HG03565 (cell line): ENCODE measurements at regions not wholly inside any gene's neighbourhood (a gene's known extent, or its start where the extent isn't known, plus 50 kb on each side); places are given as distances from the start of the nearest gene placed in this dataset.
"Not testable (repeated sequence)": the region's sequence is repeated elsewhere in the genome, so short reads cannot be mapped to it uniquely, and the experiment has no call there.

Experiments used
- ATAC-seq: cut with Tn5 transposase; IDR thresholded peaks from one replicate; pipeline ENCODE4 v1.9.1; 2021; ENCODE audit warnings: mild to moderate bottlenecking, moderate library complexity; ENCODE audit not compliant: unreplicated experiment

DNA sequence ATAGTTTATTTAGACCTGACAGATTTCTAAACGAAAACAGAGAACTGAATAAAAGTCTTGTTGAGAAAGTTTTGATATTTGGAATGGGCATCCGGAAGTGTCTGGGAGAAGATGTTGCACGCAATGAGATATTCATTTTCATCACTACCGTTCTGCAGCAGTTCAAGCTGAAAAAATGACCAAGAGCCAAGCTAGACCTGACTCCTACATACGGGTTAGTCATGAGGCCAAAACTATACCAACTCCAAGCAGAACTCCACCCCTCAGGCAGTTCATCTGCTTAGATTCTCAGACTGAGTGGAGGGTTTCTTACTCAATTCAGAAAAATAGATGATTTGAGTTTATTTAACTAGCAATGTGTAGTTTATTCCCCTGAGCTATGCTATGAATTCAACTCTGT lies 95.4 kb upstream of the ANXA1 start:
- no peak for ATAC-seq

GRCh38 chr9:73054091-73054490 lies 97.6 kb upstream of the ANXA1 start:
- ATAC-seq: no peak

- no peak for ATAC-seq
These were observed 98.1 kb upstream of the ANXA1 start for GRCh38 chr9:73053543-73053942.

GRCh38 chr9:73050887-73051550 lies 98.2 kb upstream of the ALDH1A1 start:
- no peak for ATAC-seq

GRCh38 chr9:73050065-73050816 lies 97.4 kb upstream of the ALDH1A1 start:
- ATAC-seq: no peak

- no peak for ATAC-seq
These were observed 96.4 kb upstream of the ALDH1A1 start for GRCh38 chr9:73049280-73049679.

- no peak for ATAC-seq
These were observed 93.9 kb upstream of the ALDH1A1 start for GRCh38 chr9:73046769-73047168.

DNA sequence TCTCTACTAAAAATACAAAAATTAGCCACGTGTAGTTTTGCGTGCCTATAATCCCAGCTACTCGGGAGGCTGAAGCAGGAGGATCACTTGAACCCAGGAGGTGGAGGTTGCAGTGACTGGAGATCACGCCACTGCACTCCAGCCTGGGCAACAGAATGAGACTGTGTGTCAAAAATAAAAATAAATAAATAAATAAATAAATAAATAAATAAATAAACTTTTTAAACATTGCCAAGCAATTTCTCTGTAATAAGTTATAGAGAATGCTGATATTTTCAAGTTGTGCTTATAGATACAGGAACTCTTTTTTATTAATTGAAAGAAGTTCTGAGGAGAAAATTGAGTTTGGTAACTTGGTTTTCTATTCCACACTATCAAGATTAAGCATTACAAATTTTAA lies 91.9 kb upstream of the ALDH1A1 start:
- ATAC-seq: not testable (repeated sequence)

GRCh38 chr9:73042155-73042554 lies 89.3 kb upstream of the ALDH1A1 start:
- no peak for ATAC-seq

GRCh38 chr9:73039271-73040263 lies 86.7 kb upstream of the ALDH1A1 start:
- ATAC-seq: no peak

DNA sequence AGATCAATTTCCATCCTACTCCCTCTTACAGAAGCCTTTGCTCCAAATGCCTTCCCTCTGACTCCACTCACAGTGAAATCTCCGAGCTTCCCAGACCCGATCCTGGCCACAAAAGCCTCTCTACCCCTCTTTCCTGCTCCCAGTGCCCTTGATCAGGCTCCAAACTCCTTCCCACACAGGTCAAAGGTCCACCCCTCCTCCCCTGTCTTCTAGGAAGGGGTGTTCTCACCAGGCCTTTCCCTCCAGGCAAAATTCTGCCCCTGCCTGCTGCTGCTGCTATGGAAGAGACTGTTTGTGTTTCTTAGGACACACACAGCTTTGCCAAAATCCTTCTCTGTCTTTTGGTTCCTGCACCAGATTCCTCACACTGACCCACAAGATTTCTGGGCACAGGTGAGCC lies 85.8 kb upstream of the ALDH1A1 start:
- no peak for ATAC-seq

GRCh38 chr9:73038089-73038509 lies 85.2 kb upstream of the ALDH1A1 start:
- ATAC-seq: no peak

DNA sequence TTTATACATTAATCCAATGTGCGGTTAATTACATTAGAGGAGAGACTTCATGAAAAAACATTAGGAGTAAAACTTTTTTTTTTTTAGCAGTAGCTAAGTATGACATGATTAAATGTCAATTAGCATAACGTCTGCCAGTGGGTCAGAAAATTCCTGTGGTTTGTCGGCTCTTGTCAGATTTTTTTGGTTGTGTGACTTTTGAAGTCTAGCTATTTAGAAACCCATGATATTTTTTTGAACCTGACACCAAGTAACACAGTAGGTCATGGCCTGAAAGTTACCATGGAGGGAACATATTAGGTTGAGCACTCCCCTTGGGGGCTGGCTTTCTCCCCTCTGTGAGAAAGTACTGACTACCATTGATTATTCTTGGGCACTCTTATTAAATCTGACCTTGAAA lies 84.8 kb upstream of the ALDH1A1 start:
- no peak for ATAC-seq

DNA sequence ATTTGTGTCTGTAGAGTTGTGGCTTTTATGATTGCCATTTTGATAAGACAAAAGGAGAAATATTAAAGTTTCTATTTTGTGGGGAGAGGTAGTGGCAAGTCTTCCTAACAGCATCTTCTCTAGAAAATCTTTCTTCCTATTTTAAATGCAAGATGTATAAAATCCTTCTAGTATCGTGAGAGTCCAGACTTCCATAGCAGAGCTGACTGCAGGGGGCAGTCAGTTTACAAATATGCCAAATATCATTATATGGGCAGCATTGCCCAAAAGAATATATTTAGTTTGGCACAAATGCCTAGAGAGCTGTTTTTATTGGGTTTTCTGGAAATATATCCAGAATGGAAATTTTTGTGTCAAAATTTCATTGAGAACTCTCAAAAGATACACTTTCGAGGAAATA lies 82.1 kb upstream of the ALDH1A1 start:
- ATAC-seq: no peak

- no peak for ATAC-seq
These were observed 78.5 kb upstream of the ALDH1A1 start for GRCh38 chr9:73031350-73031749.

DNA sequence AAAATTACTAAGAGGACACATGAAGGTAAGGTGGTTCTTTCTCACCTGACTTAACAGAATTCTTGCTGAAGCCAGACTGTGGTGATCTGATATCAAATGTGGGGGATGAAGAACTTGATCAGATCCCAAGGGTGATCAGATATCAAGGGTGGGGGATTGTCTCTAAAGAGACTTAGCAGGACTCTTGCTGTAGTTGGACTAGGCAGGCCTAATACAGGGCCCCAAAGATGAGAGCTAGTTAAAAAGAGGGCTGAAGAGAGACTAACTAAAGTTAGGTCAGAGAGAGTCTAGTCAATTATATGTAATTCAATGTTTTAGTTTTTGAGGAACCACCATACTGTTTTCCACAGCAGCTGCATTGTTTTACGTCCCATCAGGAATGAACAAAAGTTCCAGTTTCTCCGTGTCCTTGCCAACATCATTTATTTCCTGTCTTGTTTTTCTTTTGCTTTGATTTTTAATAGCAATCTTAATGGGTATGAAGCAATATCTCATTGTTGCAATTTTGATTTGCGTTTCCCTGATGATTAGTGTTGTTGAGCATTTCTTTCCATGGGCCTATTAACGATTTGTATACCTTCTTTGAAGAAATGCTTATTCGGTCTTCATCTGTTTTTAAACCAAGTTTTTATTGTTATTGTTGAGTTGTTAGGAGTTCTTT lies 77.6 kb upstream of the ALDH1A1 start:
- ATAC-seq: no peak

DNA sequence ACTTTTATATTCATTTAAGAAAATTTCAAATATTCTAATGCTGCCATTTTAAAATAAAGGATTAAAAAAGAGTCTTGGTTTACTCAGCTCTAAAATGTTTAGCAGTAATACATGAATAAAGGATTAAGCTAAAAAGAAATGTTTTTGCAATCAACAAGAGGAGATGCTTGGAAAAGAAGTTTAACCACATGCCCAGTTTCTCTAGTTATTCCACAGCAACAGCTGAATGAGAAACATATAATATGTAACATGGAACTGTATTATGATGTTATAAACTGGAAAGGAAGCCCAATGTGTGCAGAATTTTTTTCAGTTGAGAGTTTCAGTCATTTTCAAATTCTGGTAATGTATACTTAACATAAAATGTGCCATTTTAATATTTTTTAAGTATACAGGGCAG lies 76.5 kb upstream of the ALDH1A1 start:
- no peak for ATAC-seq

DNA sequence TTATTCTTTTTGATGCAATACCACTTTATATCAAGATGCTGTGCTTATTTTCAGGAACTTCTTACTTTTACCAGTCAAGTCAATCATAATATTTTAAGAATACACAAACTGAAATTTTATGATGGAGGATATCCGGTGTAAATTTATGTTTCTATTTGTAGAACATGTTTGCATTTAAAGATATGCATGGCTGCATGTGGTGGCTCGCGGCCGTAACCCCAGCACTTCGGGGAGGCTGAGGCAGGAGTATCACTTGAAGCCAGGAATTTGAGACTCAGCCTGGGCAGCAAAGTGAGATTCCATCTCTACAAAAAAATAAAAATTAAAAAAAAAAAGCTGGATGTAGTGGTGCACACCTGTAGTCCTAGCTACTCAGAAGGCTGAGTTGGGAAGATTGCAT lies 73.5 kb upstream of the ALDH1A1 start:
- no peak for ATAC-seq

DNA sequence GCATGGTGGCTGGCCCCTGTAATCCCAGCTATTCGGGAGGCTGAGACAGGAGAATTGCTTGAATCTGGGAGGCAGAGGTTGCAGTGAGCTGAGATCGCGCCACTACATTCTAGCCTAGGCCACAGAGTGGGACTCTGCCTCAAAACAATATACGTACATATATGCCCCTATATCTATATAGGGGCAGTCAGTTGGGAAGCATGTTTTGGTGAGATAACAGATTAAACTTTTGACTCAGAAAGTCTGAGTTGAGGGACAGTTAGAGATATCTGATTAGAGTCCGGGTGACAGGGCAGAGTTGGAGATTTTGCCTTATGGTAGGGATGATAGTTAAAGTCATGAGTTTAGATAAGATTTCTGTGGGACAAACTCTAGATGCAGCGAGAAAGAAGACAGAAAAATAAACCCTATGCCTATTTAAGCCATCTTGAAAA lies 71.8 kb upstream of the ALDH1A1 start:
- no peak for ATAC-seq

GRCh38 chr9:73023025-73023541 lies 70.2 kb upstream of the ALDH1A1 start:
- ATAC-seq: peak; percentile 51

DNA sequence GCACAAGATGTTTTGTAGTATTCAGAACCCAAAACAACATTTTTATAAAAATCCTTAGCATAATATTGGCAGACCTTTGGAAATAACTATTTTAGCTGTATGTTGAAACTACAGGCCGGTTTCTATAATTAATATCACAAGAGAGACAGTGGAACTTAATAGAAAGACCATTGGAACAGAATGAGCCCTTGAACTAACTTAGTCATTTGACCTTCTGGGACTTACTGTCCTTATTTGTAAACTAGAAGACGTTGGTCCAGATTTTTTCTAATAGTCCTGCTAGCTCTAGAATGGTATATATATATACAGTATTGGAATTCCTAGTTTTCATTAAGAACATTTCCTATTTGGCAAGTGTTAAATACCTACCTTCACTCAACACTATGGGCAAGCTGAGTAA lies 69.5 kb upstream of the ALDH1A1 start:
- ATAC-seq: no peak
